ENCODE measurements at regions not wholly inside any gene's neighbourhood (a gene's known extent, or its start where the extent isn't known, plus 50 kb on each side); places are given as distances from the start of the nearest gene placed in this dataset.
"Not testable (repeated sequence)": the region's sequence is repeated elsewhere in the genome, so short reads cannot be mapped to it uniquely, and the experiment has no call there.

DNA sequence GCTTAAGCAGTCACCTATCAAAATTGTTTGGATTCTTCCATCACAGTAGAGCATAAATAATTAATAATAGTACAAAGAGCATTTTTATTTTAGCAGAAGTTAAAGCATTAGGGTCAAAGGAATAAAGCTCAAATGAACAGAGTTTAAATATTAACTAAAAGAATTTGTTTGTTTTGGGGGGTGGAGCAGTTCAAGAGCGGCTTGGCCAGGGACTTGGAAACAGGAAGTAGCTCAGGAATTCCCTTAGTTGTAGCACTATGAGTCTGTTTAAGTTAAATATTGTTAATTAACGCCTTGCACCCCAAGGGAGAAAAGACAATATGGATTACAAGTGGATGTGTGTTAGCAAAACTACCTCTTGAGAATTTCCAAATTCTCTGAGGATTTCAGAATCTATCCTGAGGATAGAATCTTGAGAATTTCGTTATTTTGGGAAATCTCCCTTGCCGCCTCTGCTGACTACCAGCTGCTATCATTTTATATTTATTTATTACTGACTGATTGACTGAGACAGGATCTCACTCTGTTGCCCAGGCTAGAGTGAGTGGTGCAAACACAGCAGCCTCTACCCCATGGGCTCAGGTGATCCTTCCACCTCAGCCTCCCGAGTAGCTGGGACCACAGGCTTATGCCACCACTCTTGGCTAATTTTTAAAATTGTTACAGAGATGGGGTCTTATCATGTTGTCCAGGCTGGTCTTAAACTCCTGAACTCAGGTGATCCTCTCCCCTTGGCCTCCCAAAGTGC is 96.7 kb upstream of the CHD1 start:
- no peak for DNase-seq (ENCODE audit: low spot score)

DNA sequence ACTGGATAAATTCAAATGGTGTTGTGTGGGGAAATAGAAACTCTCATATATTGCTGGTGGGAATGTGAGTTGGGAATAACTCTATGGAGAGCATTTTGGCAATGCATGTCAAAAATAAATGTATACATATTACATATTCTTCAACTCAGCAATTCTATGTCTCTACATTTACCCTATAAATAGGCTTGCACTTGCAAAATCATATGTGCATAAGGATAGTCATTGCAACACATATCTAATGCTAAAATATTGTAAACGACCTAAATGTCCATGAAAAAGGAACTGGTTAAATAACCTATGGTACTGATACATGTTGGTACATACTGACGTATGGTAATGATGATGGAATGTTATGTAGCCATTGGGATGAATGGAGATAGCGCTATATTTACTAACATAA is 94.5 kb upstream of the CHD1 start:
- no peak for DNase-seq (ENCODE audit: low spot score)

DNA sequence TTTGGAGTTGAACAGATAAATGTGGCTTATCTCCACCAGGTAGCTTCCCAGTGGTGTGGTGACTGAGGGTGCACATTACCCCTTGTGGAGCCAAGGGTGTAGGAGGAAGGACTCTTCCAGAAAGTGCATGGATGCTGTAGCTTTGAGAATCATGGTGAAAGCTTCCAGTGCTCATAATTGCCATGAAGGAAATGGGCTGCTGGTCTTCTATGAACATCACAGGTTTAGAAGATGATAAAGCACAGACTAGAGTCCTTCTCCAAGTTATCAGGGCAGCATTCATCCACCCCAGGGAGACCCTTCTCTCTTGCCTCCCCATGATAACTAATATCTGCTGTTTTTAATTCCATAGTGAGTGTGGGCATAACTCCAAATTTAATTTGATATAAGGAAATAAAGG is 93.4 kb upstream of the CHD1 start:
- no peak for DNase-seq (ENCODE audit: low spot score)

DNA sequence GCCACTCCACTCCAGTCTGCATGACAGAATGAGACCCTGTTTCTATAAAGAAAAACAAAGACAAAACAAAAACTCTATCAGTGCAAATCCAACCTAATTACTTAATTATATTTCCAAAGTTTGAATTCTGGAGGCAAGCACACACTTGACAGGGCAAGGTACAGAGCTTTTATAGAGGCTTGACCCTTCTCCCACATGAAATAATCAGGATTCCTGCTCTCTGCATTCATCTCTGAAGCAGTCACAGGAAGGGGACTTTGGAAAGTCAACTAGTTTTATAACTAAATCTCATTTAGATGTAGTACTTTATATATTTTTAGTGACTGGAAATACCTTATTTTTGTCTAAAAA is 91.9 kb upstream of the CHD1 start:
- DNase-seq (ENCODE audit: low spot score), result no peak

- DNase-seq (ENCODE audit: low spot score), result no peak
Observed at GRCh38 chr5:99019812-99020697, 91.2 kb upstream of the CHD1 start.

GRCh38 chr5:99019254-99019653 is 90.4 kb upstream of the CHD1 start:
- DNase-seq (ENCODE audit: low spot score), result no peak

GRCh38 chr5:99010294-99010693 is 81.5 kb upstream of the CHD1 start:
- DNase-seq (ENCODE audit: low spot score), result no peak

DNA sequence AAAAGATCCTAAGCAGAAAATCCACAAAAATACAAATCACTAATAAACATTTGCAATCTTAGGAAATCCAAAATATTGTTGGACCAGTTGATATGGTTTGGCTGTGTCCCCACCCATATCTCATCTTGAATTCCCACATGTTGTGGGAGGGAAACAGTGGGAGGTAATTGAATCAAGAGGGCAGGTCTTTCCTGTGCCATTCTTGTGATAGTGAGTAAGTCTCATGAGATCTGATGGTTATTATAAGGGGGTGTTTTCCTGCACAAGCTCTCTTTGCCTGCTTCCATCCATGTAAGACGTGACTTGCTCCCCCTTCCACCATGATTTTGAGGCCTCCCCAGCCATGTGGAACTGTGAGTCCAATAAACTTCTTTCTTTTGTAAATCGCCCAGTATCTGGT is 79.2 kb upstream of the CHD1 start:
- DNase-seq (ENCODE audit: low spot score), result not testable (repeated sequence)

- DNase-seq (ENCODE audit: low spot score), result no peak
Observed at GRCh38 chr5:99005506-99005905, 76.7 kb upstream of the CHD1 start.

GRCh38 chr5:99004960-99005359 is 76.2 kb upstream of the CHD1 start:
- DNase-seq (ENCODE audit: low spot score), result no peak

DNA sequence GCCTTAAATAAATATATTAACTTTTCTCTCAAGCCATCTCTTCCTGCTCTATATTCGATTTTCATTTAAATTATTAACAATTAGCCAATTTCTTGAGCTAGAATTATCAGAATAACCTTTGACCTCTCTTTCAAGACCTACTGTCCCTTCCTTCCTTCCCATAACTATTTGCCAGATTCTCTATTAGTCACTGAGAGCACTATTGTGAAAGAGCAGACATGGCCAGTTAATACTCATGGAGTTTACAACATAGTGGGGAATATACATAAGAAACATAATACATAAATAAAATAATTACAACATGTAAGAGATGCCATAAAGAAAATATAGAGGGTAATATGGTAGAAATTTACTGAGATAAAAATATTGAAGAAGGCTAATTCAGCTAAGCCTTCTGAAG is 72.1 kb upstream of the CHD1 start:
- no peak for DNase-seq (ENCODE audit: low spot score)

- no peak for DNase-seq (ENCODE audit: low spot score)
Observed at GRCh38 chr5:99000221-99000620, 71.4 kb upstream of the CHD1 start.

GRCh38 chr5:98999631-99000030 is 70.8 kb upstream of the CHD1 start:
- DNase-seq (ENCODE audit: low spot score), result no peak

DNA sequence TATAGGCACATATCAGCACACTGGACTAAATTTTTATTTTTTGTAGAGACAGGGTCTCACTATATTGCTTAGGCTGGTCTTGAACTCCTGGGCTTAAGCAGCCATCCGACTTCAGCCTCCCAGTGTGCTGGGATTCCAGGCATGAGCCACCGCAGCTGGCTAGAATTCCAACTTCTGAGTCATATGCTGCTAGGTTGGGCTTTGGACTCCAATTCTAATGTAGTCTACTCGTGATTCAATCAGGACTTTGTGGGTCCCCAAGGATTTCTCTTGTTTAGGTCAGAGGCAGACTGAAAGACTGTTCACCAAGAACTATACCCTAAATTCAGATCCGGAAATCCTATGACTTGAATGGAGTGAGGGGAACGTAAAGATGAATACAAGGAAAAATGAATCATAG is 68.2 kb upstream of the CHD1 start:
- DNase-seq (ENCODE audit: low spot score), result no peak

GRCh38 chr5:98994611-98995010 is 65.8 kb upstream of the CHD1 start:
- no peak for DNase-seq (ENCODE audit: low spot score)

DNA sequence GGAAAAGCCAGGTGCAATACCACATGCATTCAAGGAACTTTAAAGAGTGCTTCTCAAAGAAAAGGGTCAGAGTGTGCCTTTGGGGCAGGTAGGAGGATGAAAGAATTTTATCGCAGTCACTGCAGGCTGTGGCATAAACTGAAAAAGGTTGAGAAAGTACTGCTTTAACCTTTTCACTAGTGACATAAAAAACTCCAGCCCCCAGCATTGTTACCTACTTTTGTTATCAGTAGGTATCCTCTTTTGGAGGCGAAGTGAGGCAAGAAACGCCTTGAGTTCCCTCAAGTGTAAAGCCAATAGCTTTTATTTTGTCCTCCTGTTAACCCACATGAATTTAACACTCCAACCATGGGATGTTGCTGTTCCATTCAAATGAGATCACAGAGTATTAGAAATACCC is 64.7 kb upstream of the CHD1 start:
- DNase-seq (ENCODE audit: low spot score), result no peak

DNA sequence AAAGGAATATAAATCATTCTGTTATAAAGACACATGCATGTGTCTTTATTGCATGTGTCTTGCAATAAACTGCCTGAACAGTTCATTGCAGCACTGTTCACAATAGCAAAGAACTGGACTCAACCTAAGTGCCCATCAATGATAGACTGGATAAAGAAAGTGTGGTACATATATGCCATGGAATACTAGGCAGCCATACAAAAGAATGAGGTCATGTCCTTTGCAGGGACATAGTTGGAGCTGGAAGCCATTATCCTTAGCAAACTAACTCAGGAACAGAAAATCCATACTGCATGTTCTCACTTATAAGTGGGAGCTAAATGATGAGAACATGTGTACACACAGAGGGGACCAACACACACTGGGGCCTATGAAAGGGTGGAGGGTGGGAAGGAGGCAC is 63.7 kb upstream of the CHD1 start:
- DNase-seq (ENCODE audit: low spot score), result no peak

DNA sequence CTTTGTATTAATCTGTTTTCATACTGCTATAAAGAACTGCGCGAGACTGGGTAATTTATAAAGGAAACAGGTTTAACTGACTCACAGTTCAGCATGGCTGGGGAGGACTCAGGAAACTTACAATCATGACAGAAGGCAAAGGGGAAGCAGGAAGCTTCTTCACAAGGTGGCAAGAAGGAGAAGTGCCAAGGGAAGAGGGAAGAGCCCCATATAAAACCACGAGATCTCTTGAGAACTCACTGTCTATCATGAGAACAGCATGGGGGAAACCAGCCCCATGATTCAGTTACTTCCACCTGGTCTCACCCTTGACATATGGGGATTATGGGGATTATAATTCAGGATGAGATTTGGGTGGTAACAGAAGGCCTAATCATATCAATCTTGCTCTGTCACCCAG is 60.9 kb upstream of the CHD1 start:
- DNase-seq (ENCODE audit: low spot score), result no peak

- no peak for DNase-seq (ENCODE audit: low spot score)
Observed at GRCh38 chr5:98986587-98986986, 57.8 kb upstream of the CHD1 start.

DNA sequence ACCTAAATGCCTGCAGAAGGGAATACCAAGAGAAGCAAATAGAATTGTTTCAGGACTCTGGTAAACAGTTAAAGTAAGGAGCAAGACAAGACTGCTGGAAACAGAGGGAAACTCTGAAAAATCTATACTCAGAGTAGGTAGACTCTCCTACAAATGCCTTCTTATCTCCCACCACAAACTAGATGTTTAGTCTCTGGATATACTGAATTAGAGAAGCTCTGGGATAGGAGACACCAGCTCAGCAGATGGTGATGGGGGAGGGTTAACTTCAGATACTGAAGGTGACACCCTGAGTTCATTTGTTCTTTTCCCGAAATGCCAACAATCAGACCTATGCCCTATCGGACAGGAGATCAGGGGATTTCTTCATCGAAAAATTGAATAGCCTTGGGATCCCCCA is 54.1 kb upstream of the CHD1 start:
- no peak for DNase-seq (ENCODE audit: low spot score)
